H9 (cell line): ENCODE measurements at regions not wholly inside any gene's neighbourhood (a gene's known extent, or its start where the extent isn't known, plus 50 kb on each side); places are given as distances from the start of the nearest gene placed in this dataset.

Experiments used
- DNase-seq: peaks from one replicate; pipeline ENCODE4 v3.0.0-alpha.2; 2017
- H2AFZ ChIP-seq: one replicate; pipeline ENCODE4 v1.6.1; 2013; ENCODE audit warnings: mild to moderate bottlenecking, low read length, control low read depth, moderate library complexity
- H2AK5ac ChIP-seq: 2 replicates; pipeline ENCODE4 v1.6.1; 2013; ENCODE audit warnings: low read length, control low read depth, mixed read lengths; ENCODE audit not compliant: insufficient read length
- H2BK120ac ChIP-seq: one replicate; pipeline ENCODE4 v1.6.1; 2013; ENCODE audit warnings: low read depth, mild to moderate bottlenecking, low read length, control low read depth, inconsistent platforms; ENCODE audit not compliant: poor library complexity, severe bottlenecking
- H2BK12ac ChIP-seq: 2 replicates; pipeline ENCODE4 v1.6.1; 2013; ENCODE audit warnings: low read length, control low read depth, mixed read lengths, low read depth; ENCODE audit not compliant: insufficient read length
- H2BK15ac ChIP-seq: 2 replicates; pipeline ENCODE4 v1.6.1; 2013; ENCODE audit warnings: low read depth, low read length, control low read depth
- H2BK20ac ChIP-seq: one replicate; pipeline ENCODE4 v1.6.1; 2013; ENCODE audit warnings: low read depth, mild to moderate bottlenecking, low read length, control low read depth, inconsistent platforms; ENCODE audit not compliant: poor library complexity, severe bottlenecking
- H2BK5ac ChIP-seq: 2 replicates; pipeline ENCODE4 v1.6.1; 2013; ENCODE audit warnings: low read length, control low read depth, mixed read lengths; ENCODE audit not compliant: insufficient read length
- H3K14ac ChIP-seq: 2 replicates; pipeline ENCODE4 v1.6.1; 2013; ENCODE audit warnings: low read length, control low read depth; ENCODE audit not compliant: insufficient read depth
- H3K18ac ChIP-seq: 2 replicates; pipeline ENCODE4 v1.6.1; 2013; ENCODE audit warnings: low read depth, mild to moderate bottlenecking, mixed read lengths, low read length, control low read depth; ENCODE audit not compliant: insufficient read length
- H3K23ac ChIP-seq: 2 replicates; pipeline ENCODE4 v1.6.1; 2013; ENCODE audit warnings: low read length, control low read depth, mixed read lengths, low read depth; ENCODE audit not compliant: insufficient read length
- H3K23me2 ChIP-seq: 2 replicates; pipeline ENCODE4 v1.6.1; 2013; ENCODE audit warnings: low read depth, mild to moderate bottlenecking, mixed read lengths, low read length, control low read depth; ENCODE audit not compliant: insufficient read length, poor library complexity, severe bottlenecking
- H3K27ac ChIP-seq: 2 replicates; pipeline ENCODE4 v1.5.1; 2013; ENCODE audit warnings: low read length, control low read depth, mixed read lengths, low read depth; ENCODE audit not compliant: insufficient read length
- H3K27me3 ChIP-seq: 2 replicates; pipeline ENCODE4 v1.6.1; 2013; ENCODE audit warnings: low read length, control low read depth, inconsistent platforms; ENCODE audit not compliant: insufficient read depth
- H3K4ac ChIP-seq: 2 replicates; pipeline ENCODE4 v1.6.1; 2013; ENCODE audit warnings: low read depth, mild to moderate bottlenecking, control low read depth, inconsistent platforms, low read length, moderate library complexity
- H3K4me1 ChIP-seq: 2 replicates; pipeline ENCODE4 v1.6.1; 2013; ENCODE audit warnings: low read length, control low read depth, inconsistent platforms; ENCODE audit not compliant: insufficient read depth
- H3K4me2 ChIP-seq: 2 replicates; pipeline ENCODE4 v1.6.1; 2013; ENCODE audit warnings: low read length, control low read depth, mixed read lengths; ENCODE audit not compliant: insufficient read length, insufficient read depth
- H3K56ac ChIP-seq: 2 replicates; pipeline ENCODE4 v1.6.1; 2013; ENCODE audit warnings: low read depth, mild to moderate bottlenecking, mixed read lengths, low read length, control low read depth; ENCODE audit not compliant: insufficient read length
- H3K79me1 ChIP-seq: 2 replicates; pipeline ENCODE4 v1.6.1; 2013; ENCODE audit warnings: low read depth, mild to moderate bottlenecking, moderate library complexity, low read length, control low read depth, inconsistent platforms; ENCODE audit not compliant: insufficient read depth, poor library complexity, severe bottlenecking
- H3K79me2 ChIP-seq: 2 replicates; pipeline ENCODE4 v1.6.1; 2013; ENCODE audit warnings: low read length, control low read depth, inconsistent platforms; ENCODE audit not compliant: insufficient read depth
- H3K9ac ChIP-seq: 2 replicates; pipeline ENCODE4 v1.6.1; 2013; ENCODE audit warnings: low read length, control low read depth, mixed read lengths; ENCODE audit not compliant: insufficient read length; ENCODE audit errors: extremely low read depth
- H3K9me3 ChIP-seq: one replicate; pipeline ENCODE4 v1.6.1; 2013; ENCODE audit warnings: low read depth, low read length, inconsistent platforms; ENCODE audit not compliant: control insufficient read depth
- H3T11ph ChIP-seq: one replicate; pipeline ENCODE4 v1.6.1; 2013; ENCODE audit warnings: mild to moderate bottlenecking, low read length, control low read depth, inconsistent platforms
- H4K20me1 ChIP-seq: one replicate; pipeline ENCODE4 v1.6.1; 2013; ENCODE audit not compliant: control insufficient read depth, insufficient read length, insufficient read depth
- H4K5ac ChIP-seq: 2 replicates; pipeline ENCODE4 v1.6.1; 2013; ENCODE audit warnings: low read depth, mild to moderate bottlenecking, mixed read lengths, low read length, control low read depth; ENCODE audit not compliant: insufficient read length
- H4K8ac ChIP-seq: replicated peaks from 2 replicates; pipeline ENCODE4 v1.6.1; 2013; ENCODE audit warnings: low read length, control low read depth, mixed read lengths, low read depth; ENCODE audit not compliant: insufficient read length
- H4K91ac ChIP-seq: 2 replicates; pipeline ENCODE4 v1.6.1; 2013; ENCODE audit warnings: low read depth, mild to moderate bottlenecking, moderate library complexity, mixed read lengths, low read length, control low read depth; ENCODE audit not compliant: insufficient read length
- H3K27ac Mint-ChIP-seq, 3 experiments: 2 replicates in 2 of 3; 3 replicates in 1 of 3; pipeline ENCODE4 v1.8.0; 2020 to 2021; ENCODE audit warnings: mixed read lengths in 3 of 3, mild to moderate bottlenecking in 1 of 3, moderate library complexity in 1 of 3
- H3K27me3 Mint-ChIP-seq: 2 replicates; pipeline ENCODE4 v1.8.0; 2021; ENCODE audit warnings: low read depth, mild to moderate bottlenecking, moderate library complexity, mixed read lengths
- H3K36me3 Mint-ChIP-seq, 3 experiments: 2 replicates in 2 of 3; 3 replicates in 1 of 3; pipeline ENCODE4 v1.8.0; 2020 to 2021; ENCODE audit warnings: low read depth in 3 of 3, mixed read lengths in 3 of 3; ENCODE audit not compliant: insufficient read depth in 1 of 3
- H3K4me1 Mint-ChIP-seq, 2 experiments: 2 replicates each; pipeline ENCODE4 v1.8.0; 2020; ENCODE audit warnings: mixed read lengths in 2 of 2
- H3K4me3 Mint-ChIP-seq, 2 experiments: 2 replicates in 1 of 2; 3 replicates in 1 of 2; pipeline ENCODE4 v1.8.0; 2020 to 2021; ENCODE audit warnings: mild to moderate bottlenecking in 2 of 2, mixed read lengths in 2 of 2, moderate library complexity in 1 of 2
- H3K9me3 Mint-ChIP-seq, 2 experiments: 2 replicates in 1 of 2; 3 replicates in 1 of 2; pipeline ENCODE4 v1.8.0; 2020; ENCODE audit warnings: mild to moderate bottlenecking in 2 of 2, mixed read lengths in 2 of 2, moderate library complexity in 1 of 2
- WGBS: extraction: QIAGEN DNeasy Blood & Tissue Kit; methylation state at CpG from one replicate; pipeline ENCODE4 v1.1.7; 2013; ENCODE audit warnings: missing lambda C conversion rate, low lambda C conversion rate, mixed read lengths; ENCODE audit not compliant: insufficient read length; ENCODE audit errors: extremely low coverage; 5-methylcytosine and 5-hydroxymethylcytosine counted together
- TF ChIP-seq, protein P1 (sequence below): fragments of 200-600 bp; sonication (generic); conservative IDR thresholded peaks from 3 replicates; pipeline ENCODE4 v1.8.0; 2021; ENCODE audit warnings: antibody characterized with exemption, mild to moderate bottlenecking

DNA sequence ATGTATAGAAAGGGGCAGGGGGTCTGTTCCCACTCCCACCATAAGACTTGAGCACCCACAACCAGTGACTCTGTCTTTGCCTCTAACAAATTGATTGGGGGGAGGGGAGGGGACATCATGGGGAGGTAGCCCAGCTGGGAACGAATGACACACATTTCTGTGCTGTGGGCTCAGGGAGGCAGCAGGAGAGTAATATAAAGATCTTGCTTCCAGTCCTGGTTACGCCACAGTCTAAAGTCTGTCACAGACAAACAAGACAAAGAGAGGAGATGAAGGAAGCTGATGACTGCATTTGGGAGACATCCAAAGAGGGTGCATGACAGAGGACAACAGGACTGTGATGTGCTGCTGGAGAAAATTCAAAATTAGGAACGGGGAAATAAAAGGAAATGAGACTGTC is 153.9 kb downstream of the ACTR3B start:
- no peak overlapping the region for H3K27ac ChIP-seq

More for the DNA sequence above, 153.9 kb downstream of the ACTR3B start:
- H3K4me3 Mint-ChIP-seq, result no peak overlapping the region
- peaks cover 0 to 8% of the 10 kb centered on the region in 2 experiments; a peak in 3 of 4 replicates for H3K4me1 Mint-ChIP-seq
- Histone ChIP-seq H3K18ac (no peak overlapping the region), H3K23ac (no peak overlapping the region), H3K79me1 (no peaks in the 10 kb centered on the region), H3K14ac (no peak overlapping the region), H4K20me1 (no peaks in the 10 kb centered on the region), H2BK120ac (no peak overlapping the region), H3K9me3 (no peaks in the 10 kb centered on the region), H3K27me3 (no peaks in the 10 kb centered on the region), H3K79me2 (no peaks in the 10 kb centered on the region), H2BK5ac (no peak overlapping the region), H4K91ac (no peak overlapping the region), H3T11ph (no peak overlapping the region), H3K56ac (no peak overlapping the region), H2BK12ac (no peak overlapping the region), H3K4ac (no peak overlapping the region), H3K4me1 (no peaks in the 10 kb centered on the region), H2AK5ac (no peak overlapping the region), H2BK20ac (no peak overlapping the region), H3K9ac (no peak overlapping the region), H4K5ac (no peak overlapping the region), H2BK15ac (no peak overlapping the region), H4K8ac (no peak overlapping the region), H3K4me2 (no peak overlapping the region), H2AFZ (no peak overlapping the region), H3K23me2 (no peaks in the 10 kb centered on the region)
- no peaks in the 10 kb centered on the region for H3K36me3 Mint-ChIP-seq
- TF ChIP-seq, protein P1, sequence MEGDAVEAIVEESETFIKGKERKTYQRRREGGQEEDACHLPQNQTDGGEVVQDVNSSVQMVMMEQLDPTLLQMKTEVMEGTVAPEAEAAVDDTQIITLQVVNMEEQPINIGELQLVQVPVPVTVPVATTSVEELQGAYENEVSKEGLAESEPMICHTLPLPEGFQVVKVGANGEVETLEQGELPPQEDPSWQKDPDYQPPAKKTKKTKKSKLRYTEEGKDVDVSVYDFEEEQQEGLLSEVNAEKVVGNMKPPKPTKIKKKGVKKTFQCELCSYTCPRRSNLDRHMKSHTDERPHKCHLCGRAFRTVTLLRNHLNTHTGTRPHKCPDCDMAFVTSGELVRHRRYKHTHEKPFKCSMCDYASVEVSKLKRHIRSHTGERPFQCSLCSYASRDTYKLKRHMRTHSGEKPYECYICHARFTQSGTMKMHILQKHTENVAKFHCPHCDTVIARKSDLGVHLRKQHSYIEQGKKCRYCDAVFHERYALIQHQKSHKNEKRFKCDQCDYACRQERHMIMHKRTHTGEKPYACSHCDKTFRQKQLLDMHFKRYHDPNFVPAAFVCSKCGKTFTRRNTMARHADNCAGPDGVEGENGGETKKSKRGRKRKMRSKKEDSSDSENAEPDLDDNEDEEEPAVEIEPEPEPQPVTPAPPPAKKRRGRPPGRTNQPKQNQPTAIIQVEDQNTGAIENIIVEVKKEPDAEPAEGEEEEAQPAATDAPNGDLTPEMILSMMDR, result no peak
- DNase-seq, result no peak
- H3K9me3 Mint-ChIP-seq, result peaks cover 0 to 7% of the 10 kb centered on the region in 2 experiments; a peak in 3 of 5 replicates
- no peak overlapping the region for H3K27ac Mint-ChIP-seq
- H3K27me3 Mint-ChIP-seq, result peaks cover 2% of the 10 kb centered on the region; the same call in 1 of the 2 replicates
- WGBS, result no CpG with 5 or more reads among the region's 3 CpGs
